Suprapubic skin (tissue), 4 donors: ENCODE measurements at regions not wholly inside any gene's neighbourhood (a gene's known extent, or its start where the extent isn't known, plus 50 kb on each side); places are given as distances from the start of the nearest gene placed in this dataset.

Source experiments
- EP300 ChIP-seq: sonication (generic); formaldehyde crosslinking; IDR thresholded peaks from one replicate; pipeline ENCODE4 v1.6.1; 2017; ENCODE audit warnings: antibody characterized with exemption
- POLR2A ChIP-seq, 2 donors: fragments of 450-650 bp; IDR thresholded peaks; one replicate each; pipeline ENCODE4 v1.6.1; 2017; ENCODE audit warnings: antibody characterized with exemption in 2 of 2, mild to moderate bottlenecking in 2 of 2, moderate library complexity in 2 of 2
- POLR2AphosphoS5 ChIP-seq, 3 donors: sonication (generic); formaldehyde crosslinking; IDR thresholded peaks; one replicate each; pipeline ENCODE4 v1.6.1; 2017; ENCODE audit warnings: antibody characterized with exemption in 3 of 3
- TF ChIP-seq, protein P1 (sequence below), 2 donors: fragments of 200-600 bp in 1 of 2; fragments of 450-650 bp in 1 of 2; sonication (generic) in 1 of 2; IDR thresholded peaks; one replicate each; pipeline ENCODE4 v1.5.1; 2016 to 2019; ENCODE audit warnings: antibody characterized with exemption in 2 of 2, mild to moderate bottlenecking in 1 of 2, moderate library complexity in 1 of 2

DNA sequence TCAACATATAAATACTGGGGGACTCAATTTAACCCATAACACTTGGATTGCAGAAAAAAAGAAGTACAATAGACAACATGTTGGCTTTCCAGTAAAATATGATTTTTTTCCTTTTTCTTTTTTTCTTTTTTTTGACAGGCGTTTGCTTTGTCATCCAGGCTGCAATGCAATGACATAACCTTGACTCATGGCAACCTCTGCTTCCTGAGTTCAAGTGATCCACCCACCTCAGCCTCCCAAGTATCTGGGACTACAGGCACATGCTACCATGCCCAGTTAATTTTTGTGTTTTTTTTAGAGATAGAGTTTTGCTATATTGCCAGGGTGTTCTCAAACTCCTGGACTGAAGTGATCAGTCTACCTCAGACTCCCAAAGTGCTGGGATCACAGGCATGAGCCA, 1512.0 kb upstream of the PRMT6 start:
- TF ChIP-seq EP300 (no peak), POLR2A (IDR thresholded peaks at IDR 0.05) (no peak), POLR2AphosphoS5 (IDR thresholded peaks at IDR 0.05) (no peak)
- TF ChIP-seq, protein P1, sequence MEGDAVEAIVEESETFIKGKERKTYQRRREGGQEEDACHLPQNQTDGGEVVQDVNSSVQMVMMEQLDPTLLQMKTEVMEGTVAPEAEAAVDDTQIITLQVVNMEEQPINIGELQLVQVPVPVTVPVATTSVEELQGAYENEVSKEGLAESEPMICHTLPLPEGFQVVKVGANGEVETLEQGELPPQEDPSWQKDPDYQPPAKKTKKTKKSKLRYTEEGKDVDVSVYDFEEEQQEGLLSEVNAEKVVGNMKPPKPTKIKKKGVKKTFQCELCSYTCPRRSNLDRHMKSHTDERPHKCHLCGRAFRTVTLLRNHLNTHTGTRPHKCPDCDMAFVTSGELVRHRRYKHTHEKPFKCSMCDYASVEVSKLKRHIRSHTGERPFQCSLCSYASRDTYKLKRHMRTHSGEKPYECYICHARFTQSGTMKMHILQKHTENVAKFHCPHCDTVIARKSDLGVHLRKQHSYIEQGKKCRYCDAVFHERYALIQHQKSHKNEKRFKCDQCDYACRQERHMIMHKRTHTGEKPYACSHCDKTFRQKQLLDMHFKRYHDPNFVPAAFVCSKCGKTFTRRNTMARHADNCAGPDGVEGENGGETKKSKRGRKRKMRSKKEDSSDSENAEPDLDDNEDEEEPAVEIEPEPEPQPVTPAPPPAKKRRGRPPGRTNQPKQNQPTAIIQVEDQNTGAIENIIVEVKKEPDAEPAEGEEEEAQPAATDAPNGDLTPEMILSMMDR (IDR thresholded peaks at IDR 0.05), result no peak
